GM10248 (cell line): ENCODE measurements at regions not wholly inside any gene's neighbourhood (a gene's known extent, or its start where the extent isn't known, plus 50 kb on each side); places are given as distances from the start of the nearest gene placed in this dataset.

Experiments used
- CTCF ChIA-PET: fragments of 300-600 bp; sonication (Branson Sonifier 250); formaldehyde crosslinking; extraction: SDS; loops from one replicate; lab custom pipeline; 2021; ENCODE audit warnings: antibody characterized with exemption; lab: Yijun Ruan, JAX
- POLR2A ChIA-PET: fragments of 350-650 bp; sonication (Branson Sonifier 250); formaldehyde crosslinking; extraction: SDS; loops from one replicate; lab custom pipeline; 2020; ENCODE audit warnings: antibody characterized with exemption; lab: Yijun Ruan, JAX
- DNase-seq: peaks from one replicate; pipeline ENCODE4 v3.0.0; 2012; ENCODE audit errors: extremely low spot score
- CTCF ChIP-seq: IDR thresholded peaks from 2 replicates; pipeline ENCODE4 v1.5.1; 2012; ENCODE audit warnings: mild to moderate bottlenecking, low read depth; ENCODE audit errors: extremely low read depth, missing control alignments, control extremely low read depth

GRCh38 chr20:6705926-6706548 lies 61.4 kb upstream of the BMP2 start:
- no peak for TF ChIP-seq CTCF
- CTCF ChIA-PET, result no interaction called here
- POLR2A ChIA-PET, result no interaction called here
- DNase-seq, result no peak

- no peak for TF ChIP-seq CTCF
- ChIA-PET POLR2A (no interaction called here), CTCF (no interaction called here)
- no peak for DNase-seq
Observed at GRCh38 chr20:6705106-6705766, 62.2 kb upstream of the BMP2 start.

- DNase-seq, result no peak
Observed at GRCh38 chr20:6704132-6704861, 63.2 kb upstream of the BMP2 start.

GRCh38 chr20:6703656-6704055 lies 63.8 kb upstream of the BMP2 start:
- CTCF ChIA-PET, result interaction anchor here (1.2 kb wide), 1 partner anchor 19 kb away, joined by 3 read pairs; no protein-coding TSS in a partner anchor
- POLR2A ChIA-PET, result no interaction called here
- TF ChIP-seq CTCF, result no peak
- no peak for DNase-seq

More at GRCh38 chr20:6704132-6704861, 63.2 kb upstream of the BMP2 start:
- no peak for TF ChIP-seq CTCF
- POLR2A ChIA-PET, result no interaction called here
- CTCF ChIA-PET, result interaction anchor here (0.8 kb wide), 1 partner anchor 14 kb away, joined by 3 read pairs; no protein-coding TSS in a partner anchor

- DNase-seq, result no peak
- TF ChIP-seq CTCF, result no peak
- CTCF ChIA-PET, result interaction anchor here (1.2 to 1.3 kb wide), 2 partner anchors 16 to 19 kb away, joined by 3 read pairs; no protein-coding TSS in a partner anchor
- POLR2A ChIA-PET, result no interaction called here
Observed at GRCh38 chr20:6703047-6703446, 64.4 kb upstream of the BMP2 start.

- no peak for TF ChIP-seq CTCF
- CTCF ChIA-PET, result interaction anchor here (1.3 kb wide), 1 partner anchor 15 kb away, joined by 3 read pairs; no protein-coding TSS in a partner anchor
- POLR2A ChIA-PET, result no interaction called here
- DNase-seq, result no peak
Observed at GRCh38 chr20:6702144-6702543, 65.3 kb upstream of the BMP2 start.
